Immature natural killer cell (primary cell): ENCODE measurements at regions not wholly inside any gene's neighbourhood (a gene's known extent, or its start where the extent isn't known, plus 50 kb on each side); places are given as distances from the start of the nearest gene placed in this dataset.
A peak's percentile ranks its signal among the peaks of the same experiment; 100 is the strongest.

ENCODE experiments used
- DNase-seq, 3 donors: peaks; one replicate each; pipeline ENCODE4 v3.0.0; 2022; ENCODE audit warnings: mixed read lengths in 1 of 3
- H3K27ac Mint-ChIP-seq, 6 donors: one replicate each; pipeline ENCODE4 v1.8.0; 2020; ENCODE audit warnings: mixed read lengths in 6 of 6, mild to moderate bottlenecking in 5 of 6, inconsistent platforms in 4 of 6, moderate library complexity in 3 of 6
- H3K27me3 Mint-ChIP-seq, 3 donors: one replicate each; pipeline ENCODE4 v1.8.0; 2020 to 2021; ENCODE audit warnings: low read depth in 3 of 3, mild to moderate bottlenecking in 3 of 3, mixed read lengths in 3 of 3, moderate library complexity in 3 of 3, inconsistent platforms in 1 of 3
- H3K36me3 Mint-ChIP-seq, 3 donors: one replicate each; pipeline ENCODE4 v1.8.0; 2020; ENCODE audit warnings: mixed read lengths in 3 of 3, inconsistent platforms in 2 of 3, mild to moderate bottlenecking in 2 of 3
- H3K4me1 Mint-ChIP-seq, 2 donors: one replicate each; pipeline ENCODE4 v1.8.0; 2020; ENCODE audit warnings: inconsistent platforms in 2 of 2, mild to moderate bottlenecking in 2 of 2, mixed read lengths in 2 of 2, moderate library complexity in 1 of 2
- H3K4me3 Mint-ChIP-seq, 5 donors: one replicate each; pipeline ENCODE4 v1.8.0; 2020; ENCODE audit warnings: mild to moderate bottlenecking in 5 of 5, mixed read lengths in 5 of 5, inconsistent platforms in 3 of 5, moderate library complexity in 3 of 5
- H3K9me3 Mint-ChIP-seq, 6 donors: one replicate each; pipeline ENCODE4 v1.8.0; 2020; ENCODE audit warnings: mild to moderate bottlenecking in 6 of 6, mixed read lengths in 6 of 6, inconsistent platforms in 4 of 6, moderate library complexity in 3 of 6

GRCh38 chr3:194070220-194070633 lies 65.7 kb upstream of the HES1 start:
- H3K27me3 Mint-ChIP-seq, result peaks cover 3 to 21% (median 17%) of the 10 kb centered on the region in 3 donors
- no peak for DNase-seq
- peaks cover 0 to 2% (median 0%) of the 10 kb centered on the region in 6 donors for H3K9me3 Mint-ChIP-seq
- peak overlapping the region in 3 of 6 donors; percentile 48 to 73 (median 66) for H3K27ac Mint-ChIP-seq
- H3K4me3 Mint-ChIP-seq, result peak overlapping the region; percentile 71 to 77 (median 74)
- H3K36me3 Mint-ChIP-seq, result peaks cover 0 to 3% (median 0%) of the 10 kb centered on the region in 3 donors
- H3K4me1 Mint-ChIP-seq, result peaks cover 9 to 11% of the 10 kb centered on the region in 2 donors

- Mint-ChIP-seq H3K36me3 (peaks cover 0 to 3% (median 0%) of the 10 kb centered on the region in 3 donors), H3K4me1 (peaks cover 9 to 11% of the 10 kb centered on the region in 2 donors), H3K27ac (peak overlapping the region in 2 of 6 donors; percentile 59 to 66), H3K27me3 (peaks cover 4 to 21% (median 17%) of the 10 kb centered on the region in 3 donors), H3K9me3 (peaks cover 0 to 2% (median 0%) of the 10 kb centered on the region in 6 donors), H3K4me3 (peak overlapping the region; percentile 69 to 77 (median 74))
- peak; percentile 73 to 81 (median 75) for DNase-seq
Measured at GRCh38 chr3:194070634-194071409, 65.1 kb upstream of the HES1 start.

GRCh38 chr3:194072097-194072428 lies 63.9 kb upstream of the HES1 start:
- Mint-ChIP-seq H3K27me3 (peaks cover 6 to 19% (median 13%) of the 10 kb centered on the region in 3 donors), H3K36me3 (peaks cover 0 to 3% (median 0%) of the 10 kb centered on the region in 3 donors), H3K9me3 (peaks cover 0 to 2% (median 0%) of the 10 kb centered on the region in 6 donors), H3K4me1 (peaks cover 9 to 11% of the 10 kb centered on the region in 2 donors), H3K4me3 (peak overlapping the region; percentile 48 to 67 (median 61)), H3K27ac (no peak overlapping the region)
- no peak for DNase-seq

- Mint-ChIP-seq H3K9me3 (peaks cover 0 to 2% (median 0%) of the 10 kb centered on the region in 6 donors), H3K4me3 (peak overlapping the region; percentile 50 to 61 (median 60)), H3K27me3 (peaks cover 4 to 19% (median 16%) of the 10 kb centered on the region in 3 donors), H3K36me3 (peaks cover 0 to 3% (median 0%) of the 10 kb centered on the region in 3 donors), H3K27ac (no peak overlapping the region), H3K4me1 (peaks cover 9 to 11% of the 10 kb centered on the region in 2 donors)
- no peak for DNase-seq
Measured at GRCh38 chr3:194072691-194073279, 63.2 kb upstream of the HES1 start.

GRCh38 chr3:194073926-194074325 lies 62.0 kb upstream of the HES1 start:
- H3K27me3 Mint-ChIP-seq, result peaks cover 11 to 19% (median 19%) of the 10 kb centered on the region in 3 donors
- peaks cover 9 to 11% of the 10 kb centered on the region in 2 donors for H3K4me1 Mint-ChIP-seq
- H3K36me3 Mint-ChIP-seq, result peaks cover 0 to 3% (median 0%) of the 10 kb centered on the region in 3 donors
- H3K9me3 Mint-ChIP-seq, result peaks cover 0 to 2% (median 0%) of the 10 kb centered on the region in 6 donors
- DNase-seq, result no peak
- H3K27ac Mint-ChIP-seq, result no peak overlapping the region
- H3K4me3 Mint-ChIP-seq, result no peak overlapping the region

GRCh38 chr3:194075088-194075615 lies 60.8 kb upstream of the HES1 start:
- Mint-ChIP-seq H3K9me3 (peaks cover 0 to 2% (median 0%) of the 10 kb centered on the region in 6 donors), H3K27ac (no peak overlapping the region), H3K36me3 (peaks cover 0 to 3% (median 0%) of the 10 kb centered on the region in 3 donors), H3K27me3 (peaks cover 11 to 14% (median 12%) of the 10 kb centered on the region in 3 donors), H3K4me3 (no peak overlapping the region), H3K4me1 (peaks cover 3 to 9% of the 10 kb centered on the region in 2 donors)
- no peak for DNase-seq

GRCh38 chr3:194075802-194076460 lies 60.0 kb upstream of the HES1 start:
- H3K9me3 Mint-ChIP-seq, result peaks cover 0 to 2% (median 0%) of the 10 kb centered on the region in 6 donors
- no peak overlapping the region for H3K27ac Mint-ChIP-seq
- H3K4me3 Mint-ChIP-seq, result no peak overlapping the region
- peaks cover 6 to 14% (median 12%) of the 10 kb centered on the region in 3 donors for H3K27me3 Mint-ChIP-seq
- peaks cover 0 to 6% of the 10 kb centered on the region in 2 donors for H3K4me1 Mint-ChIP-seq
- peak in 2 of 3 donors; percentile 18 to 27 for DNase-seq
- peaks cover 0 to 3% (median 0%) of the 10 kb centered on the region in 3 donors for H3K36me3 Mint-ChIP-seq

- Mint-ChIP-seq H3K27ac (no peak overlapping the region), H3K9me3 (peaks cover 0 to 2% (median 0%) of the 10 kb centered on the region in 6 donors), H3K4me1 (peaks cover 0 to 5% of the 10 kb centered on the region in 2 donors), H3K27me3 (peaks cover 6 to 14% (median 12%) of the 10 kb centered on the region in 3 donors), H3K36me3 (peaks cover 0 to 3% (median 0%) of the 10 kb centered on the region in 3 donors), H3K4me3 (no peak overlapping the region)
- DNase-seq, result no peak
Measured at GRCh38 chr3:194076475-194076874, 59.5 kb upstream of the HES1 start.

GRCh38 chr3:194077602-194078001 lies 58.3 kb upstream of the HES1 start:
- no peak overlapping the region for H3K4me3 Mint-ChIP-seq
- H3K4me1 Mint-ChIP-seq, result peaks cover 0 to 4% of the 10 kb centered on the region in 2 donors
- no peak for DNase-seq
- H3K9me3 Mint-ChIP-seq, result peaks cover 0 to 2% (median 0%) of the 10 kb centered on the region in 6 donors
- no peak overlapping the region for H3K27ac Mint-ChIP-seq
- H3K27me3 Mint-ChIP-seq, result peaks cover 6 to 15% (median 12%) of the 10 kb centered on the region in 3 donors
- H3K36me3 Mint-ChIP-seq, result peaks cover 0 to 3% (median 0%) of the 10 kb centered on the region in 3 donors

- H3K9me3 Mint-ChIP-seq, result no peaks in the 10 kb centered on the region
- H3K36me3 Mint-ChIP-seq, result no peaks in the 10 kb centered on the region
- H3K27me3 Mint-ChIP-seq, result peaks cover 6 to 13% (median 12%) of the 10 kb centered on the region in 3 donors
- H3K4me1 Mint-ChIP-seq, result peaks cover 0 to 4% of the 10 kb centered on the region in 2 donors
- DNase-seq, result no peak
- no peak overlapping the region for H3K27ac Mint-ChIP-seq
- H3K4me3 Mint-ChIP-seq, result no peak overlapping the region
Measured at GRCh38 chr3:194078045-194078821, 57.7 kb upstream of the HES1 start.

GRCh38 chr3:194079702-194080172 lies 56.2 kb upstream of the HES1 start:
- no peak for DNase-seq
- Mint-ChIP-seq H3K4me1 (peaks cover 5 to 8% of the 10 kb centered on the region in 2 donors), H3K4me3 (no peak overlapping the region), H3K27me3 (peaks cover 5 to 13% (median 12%) of the 10 kb centered on the region in 3 donors), H3K9me3 (peaks cover 0 to 2% (median 0%) of the 10 kb centered on the region in 6 donors), H3K36me3 (no peaks in the 10 kb centered on the region), H3K27ac (no peak overlapping the region)

- no peak for DNase-seq
- peaks cover 5 to 13% (median 12%) of the 10 kb centered on the region in 3 donors for H3K27me3 Mint-ChIP-seq
- H3K4me1 Mint-ChIP-seq, result peaks cover 5 to 8% of the 10 kb centered on the region in 2 donors
- H3K36me3 Mint-ChIP-seq, result no peaks in the 10 kb centered on the region
- no peak overlapping the region for H3K4me3 Mint-ChIP-seq
- no peak overlapping the region for H3K27ac Mint-ChIP-seq
- peaks cover 0 to 2% (median 0%) of the 10 kb centered on the region in 6 donors for H3K9me3 Mint-ChIP-seq
Measured at GRCh38 chr3:194080436-194080835, 55.5 kb upstream of the HES1 start.
